HG03064 (cell line): ENCODE measurements at regions not wholly inside any gene's neighbourhood (a gene's known extent, or its start where the extent isn't known, plus 50 kb on each side); places are given as distances from the start of the nearest gene placed in this dataset.

Experiments used
- ATAC-seq: cut with Tn5 transposase; IDR thresholded peaks from one replicate; pipeline ENCODE4 v1.9.1; 2021; ENCODE audit warnings: low read depth; ENCODE audit not compliant: unreplicated experiment

DNA sequence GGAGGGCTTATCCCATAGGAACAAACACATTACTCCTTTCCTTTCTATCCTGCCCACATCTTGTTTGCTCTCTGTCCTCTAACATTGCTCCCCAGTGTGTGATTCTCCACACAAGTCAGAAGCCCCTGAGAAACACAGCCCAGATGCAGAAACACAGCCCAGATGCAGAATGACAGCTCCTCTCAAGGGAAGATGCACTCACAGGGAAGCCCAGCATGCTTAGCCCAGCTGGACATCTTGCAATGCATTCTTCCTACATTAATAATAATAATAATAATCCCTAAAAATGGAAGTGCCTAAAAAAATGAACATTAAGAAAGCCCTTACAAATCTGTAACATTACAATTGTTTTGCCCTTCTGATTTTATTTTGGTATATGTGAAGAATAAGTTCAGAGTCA lies 172.1 kb downstream of the CBLN2 start:
- ATAC-seq: no peak

DNA sequence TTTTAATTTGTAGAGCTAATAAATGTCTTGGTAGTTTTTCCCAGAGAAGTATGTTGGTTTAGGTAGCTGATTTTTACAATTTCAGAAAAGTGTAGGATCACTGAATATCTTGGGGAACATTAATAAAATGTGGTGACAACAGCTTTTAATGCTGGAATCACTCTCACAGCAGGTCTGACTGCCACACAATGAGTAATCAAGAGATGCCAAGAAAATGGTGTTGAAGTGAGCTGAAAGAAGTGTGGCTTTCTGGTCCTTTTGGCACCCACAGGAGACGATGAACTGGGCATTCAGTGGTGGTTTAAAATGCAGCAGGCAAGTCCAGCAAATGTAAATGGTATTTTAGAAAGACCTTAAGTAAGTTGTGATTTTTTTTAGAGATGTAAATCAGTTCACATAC lies 175.8 kb downstream of the CBLN2 start:
- no peak for ATAC-seq

DNA sequence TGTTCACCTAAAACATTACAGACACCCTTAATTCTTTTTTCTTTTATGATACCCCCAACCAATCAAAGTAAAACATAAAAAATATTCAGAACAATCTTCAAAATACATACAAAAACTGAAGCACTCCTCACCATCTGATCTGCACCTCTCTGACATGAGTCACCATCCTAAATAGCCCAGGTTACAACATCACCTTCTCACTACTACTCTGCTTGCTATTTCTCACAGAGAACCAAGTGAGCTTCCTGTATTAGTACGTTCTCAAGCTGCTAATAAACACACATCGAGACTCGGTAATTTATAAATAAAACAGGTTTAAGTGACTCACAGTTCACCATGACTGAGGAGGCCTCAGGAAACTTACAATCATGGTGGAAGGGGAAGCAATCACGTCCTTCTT lies 183.5 kb downstream of the CBLN2 start:
- ATAC-seq: no peak

- no peak for ATAC-seq
Measured at GRCh38 chr18:72342933-72343332, 201.2 kb downstream of the CBLN2 start.

GRCh38 chr18:72339976-72340375 lies 204.2 kb downstream of the CBLN2 start:
- ATAC-seq: no peak

DNA sequence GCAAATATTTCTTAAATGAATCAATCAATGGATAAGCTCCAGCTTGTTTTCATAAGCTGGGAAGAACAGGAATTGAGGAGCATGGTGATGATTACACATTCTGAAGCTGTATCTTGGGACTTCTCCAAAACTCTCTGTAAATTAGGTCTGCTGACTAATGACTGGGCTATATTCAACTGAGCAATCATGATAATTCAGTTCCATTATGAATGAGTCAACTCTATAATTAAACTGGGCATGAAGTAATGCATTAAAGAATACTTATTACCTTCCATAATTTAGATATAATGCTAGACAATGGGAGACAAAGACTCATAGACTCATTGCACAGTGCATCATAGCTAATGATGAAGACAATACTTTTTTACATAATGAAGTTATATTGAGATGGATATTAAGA lies 207.4 kb downstream of the CBLN2 start:
- no peak for ATAC-seq

GRCh38 chr18:72329533-72329932 lies 214.6 kb downstream of the CBLN2 start:
- ATAC-seq: no peak

- no peak for ATAC-seq
Measured at GRCh38 chr18:72325307-72325706, 218.8 kb downstream of the CBLN2 start.

GRCh38 chr18:72324677-72325076 lies 219.5 kb downstream of the CBLN2 start:
- ATAC-seq: no peak

- ATAC-seq: no peak
Measured at GRCh38 chr18:72316497-72316896, 227.6 kb downstream of the CBLN2 start.

- ATAC-seq: no peak
Measured at GRCh38 chr18:72283148-72283925, 260.8 kb downstream of the CBLN2 start.

DNA sequence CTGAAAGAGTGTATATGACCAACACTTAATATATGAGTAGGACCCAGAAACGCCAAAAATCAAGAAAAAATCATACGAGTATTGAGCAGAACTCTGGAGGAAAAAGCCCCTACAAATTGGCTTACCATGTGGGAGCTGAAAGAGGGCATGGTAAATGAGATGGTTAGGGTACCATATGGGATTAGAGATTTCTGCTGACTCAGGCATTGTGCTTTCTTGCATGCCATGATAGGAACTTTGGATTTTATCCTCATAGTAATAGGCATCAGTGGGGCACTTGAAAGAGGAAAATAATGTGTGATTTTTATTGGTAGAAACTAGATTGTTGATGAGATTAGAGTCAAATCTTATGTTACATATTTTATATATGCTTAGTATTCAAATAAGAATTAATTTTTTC lies 271.1 kb downstream of the CBLN2 start:
- ATAC-seq: no peak

GRCh38 chr18:72261590-72261989 lies 282.6 kb downstream of the CBLN2 start:
- no peak for ATAC-seq

- ATAC-seq: no peak
Measured at GRCh38 chr18:72246076-72246475, 298.1 kb downstream of the CBLN2 start.

DNA sequence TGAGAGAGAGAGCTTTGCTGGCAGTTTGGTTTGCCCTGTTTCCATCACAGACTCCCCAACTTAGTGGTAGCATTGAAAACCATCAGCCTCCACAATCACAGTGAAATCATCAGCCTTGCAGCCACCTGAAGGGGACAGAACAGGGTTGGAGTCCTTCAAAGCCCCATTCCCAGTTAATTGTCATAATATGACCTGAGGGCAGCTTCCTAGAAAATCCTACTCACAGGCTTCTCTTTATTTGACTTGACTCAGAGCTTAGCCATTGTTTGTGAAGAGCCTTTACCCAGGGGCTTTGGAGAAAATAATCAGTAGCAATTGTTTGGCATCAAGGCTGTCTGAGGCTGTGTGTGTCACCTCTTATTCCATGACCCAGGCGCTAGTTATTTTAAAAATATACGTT lies 308.7 kb downstream of the CBLN2 start:
- no peak for ATAC-seq

DNA sequence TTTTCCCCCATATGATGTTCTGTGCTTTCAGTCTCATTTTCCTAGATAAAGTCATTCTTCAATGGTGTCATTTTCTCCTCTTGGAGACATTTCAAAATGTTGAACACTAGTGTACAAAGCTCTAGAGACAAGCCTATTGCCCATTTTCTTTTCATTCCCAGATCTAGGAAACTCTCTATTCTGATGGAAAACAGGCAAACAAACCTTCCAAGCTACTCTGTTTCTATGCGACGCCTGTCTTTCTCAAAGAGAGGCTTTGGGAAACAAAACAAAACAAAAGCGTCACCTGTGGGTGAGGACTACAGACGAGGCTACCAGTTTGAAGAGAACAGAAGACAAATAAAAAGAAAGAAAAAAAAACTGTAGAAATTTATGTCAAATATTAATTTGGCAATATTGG lies 311.0 kb downstream of the CBLN2 start:
- no peak for ATAC-seq

GRCh38 chr18:72232644-72233043 lies 311.5 kb downstream of the CBLN2 start:
- ATAC-seq: no peak

GRCh38 chr18:72225958-72226357 lies 318.2 kb downstream of the CBLN2 start:
- ATAC-seq: no peak

- ATAC-seq: no peak
Measured at GRCh38 chr18:72223733-72224132, 320.4 kb downstream of the CBLN2 start.

DNA sequence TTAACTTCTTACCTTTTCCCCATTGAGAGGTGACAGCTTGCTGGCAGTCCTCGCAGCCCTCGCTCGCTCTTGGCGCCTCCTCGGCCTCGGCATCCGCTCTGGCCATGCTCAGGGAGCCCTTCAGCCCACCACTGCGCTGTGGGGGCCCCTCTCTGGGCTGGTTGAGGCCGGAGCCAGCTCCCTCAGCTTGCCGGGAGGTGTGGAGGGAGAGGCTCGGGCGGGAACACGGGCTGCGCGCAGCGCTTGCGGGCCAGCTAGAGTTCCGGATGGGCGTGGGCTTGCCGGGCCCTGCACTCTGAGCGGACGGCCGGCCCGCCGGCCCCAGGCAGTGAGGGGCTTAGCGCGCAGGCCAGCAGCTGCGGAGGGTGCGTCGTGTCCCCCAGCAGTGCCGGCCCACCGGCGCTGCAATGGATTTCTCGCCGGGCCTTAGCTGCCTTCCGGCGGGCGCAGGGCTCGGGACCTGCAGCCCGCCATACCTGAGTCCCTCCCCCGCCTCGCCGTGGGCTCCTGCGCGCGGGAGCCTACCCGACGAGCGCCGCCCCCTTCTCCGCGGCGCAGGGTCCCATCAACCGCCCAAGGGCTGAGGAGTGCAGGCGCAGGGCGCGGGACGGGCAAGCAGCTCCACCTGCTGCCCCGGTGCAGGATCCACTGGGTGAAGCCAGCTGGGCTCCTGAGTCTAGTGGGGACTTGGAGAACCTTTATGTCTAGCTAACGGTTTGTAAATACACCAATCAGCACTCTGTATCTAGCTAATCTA lies 335.0 kb downstream of the CBLN2 start:
- no peak for ATAC-seq

- no peak for ATAC-seq
Measured at GRCh38 chr18:72207280-72207679, 336.9 kb downstream of the CBLN2 start.

DNA sequence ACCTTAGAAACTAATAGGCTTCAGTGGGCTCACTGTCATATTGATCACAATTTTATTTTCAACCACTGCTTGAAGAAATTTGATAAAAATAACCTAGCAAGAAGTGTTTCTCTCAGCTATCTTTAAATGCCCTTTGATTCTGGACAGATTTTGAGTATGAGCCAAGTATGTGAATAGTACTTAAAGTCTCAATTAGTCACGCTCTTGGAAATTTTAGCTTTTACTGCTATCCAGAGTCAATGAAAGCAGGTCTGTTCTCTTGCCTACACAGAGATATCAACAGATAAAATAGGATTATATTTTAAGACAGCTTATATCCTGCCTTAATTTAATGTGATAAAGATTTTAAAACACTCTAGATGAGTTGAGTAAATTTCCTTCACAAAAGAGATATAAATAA lies 337.3 kb downstream of the CBLN2 start:
- no peak for ATAC-seq
